Suprapubic skin (tissue), 3 donors: ENCODE measurements at regions not wholly inside any gene's neighbourhood (a gene's known extent, or its start where the extent isn't known, plus 50 kb on each side); places are given as distances from the start of the nearest gene placed in this dataset.

Experiments used
- POLR2AphosphoS5 ChIP-seq, 3 donors: sonication (generic); formaldehyde crosslinking; IDR thresholded peaks; one replicate each; pipeline ENCODE4 v1.6.1; 2017; ENCODE audit warnings: antibody characterized with exemption in 3 of 3
- TF ChIP-seq, protein P1 (sequence below), 2 donors: fragments of 200-600 bp in 1 of 2; fragments of 450-650 bp in 1 of 2; sonication (generic) in 1 of 2; IDR thresholded peaks; one replicate each; pipeline ENCODE4 v1.5.1; 2016 to 2019; ENCODE audit warnings: antibody characterized with exemption in 2 of 2, mild to moderate bottlenecking in 1 of 2, moderate library complexity in 1 of 2

DNA sequence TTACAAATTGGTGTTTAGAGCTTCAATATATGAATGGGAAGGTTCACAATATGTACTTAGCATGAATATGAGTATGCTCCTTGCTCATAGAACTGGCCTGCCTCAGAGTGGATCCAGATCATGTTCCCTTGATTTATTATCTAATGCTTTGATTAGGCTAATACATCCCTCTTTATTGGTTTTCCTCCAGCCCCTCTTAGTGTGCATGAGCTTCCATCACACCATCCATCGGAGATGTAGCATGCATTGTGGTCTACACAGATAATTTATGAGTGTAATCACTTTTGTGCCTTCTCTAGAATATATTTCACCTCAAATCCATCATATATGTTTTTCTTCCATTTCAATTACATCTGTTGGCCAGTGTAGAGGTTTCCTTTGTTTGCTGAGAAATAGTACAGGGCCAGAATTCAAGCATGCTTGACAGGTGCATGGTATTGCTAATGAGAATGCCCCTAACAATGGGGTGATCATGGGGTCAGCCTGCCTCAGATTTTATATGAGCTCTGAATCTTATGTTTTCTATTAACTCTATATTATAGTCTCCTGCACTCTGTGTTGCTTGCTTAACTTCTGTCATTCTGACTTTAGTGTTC, 786.4 kb upstream of the ARPP21 start:
- TF ChIP-seq POLR2AphosphoS5 (IDR thresholded peaks at IDR 0.05), result no peak
- TF ChIP-seq, protein P1, sequence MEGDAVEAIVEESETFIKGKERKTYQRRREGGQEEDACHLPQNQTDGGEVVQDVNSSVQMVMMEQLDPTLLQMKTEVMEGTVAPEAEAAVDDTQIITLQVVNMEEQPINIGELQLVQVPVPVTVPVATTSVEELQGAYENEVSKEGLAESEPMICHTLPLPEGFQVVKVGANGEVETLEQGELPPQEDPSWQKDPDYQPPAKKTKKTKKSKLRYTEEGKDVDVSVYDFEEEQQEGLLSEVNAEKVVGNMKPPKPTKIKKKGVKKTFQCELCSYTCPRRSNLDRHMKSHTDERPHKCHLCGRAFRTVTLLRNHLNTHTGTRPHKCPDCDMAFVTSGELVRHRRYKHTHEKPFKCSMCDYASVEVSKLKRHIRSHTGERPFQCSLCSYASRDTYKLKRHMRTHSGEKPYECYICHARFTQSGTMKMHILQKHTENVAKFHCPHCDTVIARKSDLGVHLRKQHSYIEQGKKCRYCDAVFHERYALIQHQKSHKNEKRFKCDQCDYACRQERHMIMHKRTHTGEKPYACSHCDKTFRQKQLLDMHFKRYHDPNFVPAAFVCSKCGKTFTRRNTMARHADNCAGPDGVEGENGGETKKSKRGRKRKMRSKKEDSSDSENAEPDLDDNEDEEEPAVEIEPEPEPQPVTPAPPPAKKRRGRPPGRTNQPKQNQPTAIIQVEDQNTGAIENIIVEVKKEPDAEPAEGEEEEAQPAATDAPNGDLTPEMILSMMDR (IDR thresholded peaks at IDR 0.05), result no peak
